Endothelial cell of umbilical vein (primary cell): ENCODE measurements at regions not wholly inside any gene's neighbourhood (a gene's known extent, or its start where the extent isn't known, plus 50 kb on each side); places are given as distances from the start of the nearest gene placed in this dataset.

Experiments
- BruUV-seq: library from RNA; stranded (reverse); fragments of 400-500 nt; replicated peaks from 2 replicates; lab custom pipeline; 2021; lab: Mats Ljungman, UMichigan
- CTCF ChIA-PET: fragments of 300-600, 350-600 bp; sonication (Branson Sonifier 250); formaldehyde crosslinking; loops from one replicate; lab custom pipeline; 2021; ENCODE audit warnings: antibody characterized with exemption, inconsistent platforms; lab: Charles Lee
- POLR2A ChIA-PET: fragments of 300-600, 350-600 bp; sonication (Branson Sonifier 250); formaldehyde crosslinking; loops from one replicate; lab custom pipeline; 2021; ENCODE audit warnings: antibody characterized with exemption, inconsistent platforms; lab: Charles Lee
- DNase-seq: peaks from one replicate; pipeline ENCODE4 v3.0.0-alpha.2; 2011; ENCODE audit warnings: low read depth, low spot score
- FAIRE-seq: peaks from 2 replicates; lab custom pipeline; 2011; peaks lifted over from hg19 to GRCh38; lab: Jason Lieb, UNC
- H2AFZ ChIP-seq: 2 replicates; pipeline ENCODE4 v1.6.0; 2012; ENCODE audit warnings: low read depth, low read length, control low read depth, inconsistent platforms
- H3K27ac ChIP-seq: 2 replicates; pipeline ENCODE4 v1.5.1; 2011; ENCODE audit warnings: low read depth, mild to moderate bottlenecking, control low read depth, low read length, moderate library complexity; ENCODE audit not compliant: insufficient read depth
- H3K27me3 ChIP-seq, 2 experiments: 2 replicates each; pipeline versions ENCODE4 v1.6.0 to v1.6.1; 2011; ENCODE audit warnings: low read length in 2 of 2, mixed read lengths in 1 of 2; ENCODE audit not compliant: control insufficient read depth in 2 of 2, insufficient read depth in 2 of 2
- H3K36me3 ChIP-seq, 2 experiments: 2 replicates in 1 of 2; 3 replicates in 1 of 2; pipeline ENCODE4 v1.5.1; 2011; ENCODE audit warnings: low read length in 2 of 2, mild to moderate bottlenecking in 1 of 2, moderate library complexity in 1 of 2; ENCODE audit not compliant: control insufficient read depth in 2 of 2, insufficient read depth in 2 of 2; ENCODE audit errors: extremely low read depth in 1 of 2
- H3K4me1 ChIP-seq: 3 replicates; pipeline ENCODE4 v1.5.1; 2011; ENCODE audit warnings: mild to moderate bottlenecking, low read length; ENCODE audit not compliant: control insufficient read depth, insufficient read depth; ENCODE audit errors: extremely low read depth
- H3K4me2 ChIP-seq: 2 replicates; pipeline ENCODE4 v1.6.1; 2011; ENCODE audit warnings: low read length, control low read depth, mixed read lengths; ENCODE audit not compliant: insufficient read depth
- H3K4me3 ChIP-seq, 3 experiments: fragments of 200-600 bp in 1 of 3; sonication (generic), shearing (Covaris generic) in 1 of 3; replicated peaks in 1 of 3; 2 replicates each; pipeline ENCODE4 v1.5.1; 2011 to 2016; ENCODE audit warnings: control low read depth in 3 of 3, low read length in 3 of 3, mild to moderate bottlenecking in 2 of 3, inconsistent platforms in 1 of 3, low read depth in 1 of 3, moderate library complexity in 1 of 3; ENCODE audit not compliant: insufficient read depth in 1 of 3
- H3K79me2 ChIP-seq: 2 replicates; pipeline ENCODE4 v1.6.0; 2012; ENCODE audit warnings: low read length, inconsistent platforms; ENCODE audit not compliant: control insufficient read depth, insufficient read depth
- H3K9ac ChIP-seq: replicated peaks from 2 replicates; pipeline ENCODE3; 2011; ENCODE audit warnings: low read length, control low read depth; ENCODE audit not compliant: insufficient read depth; ENCODE audit errors: extremely low read depth
- H3K9me1 ChIP-seq: replicated peaks from 3 replicates; pipeline ENCODE4 v1.6.0; 2011; ENCODE audit warnings: mild to moderate bottlenecking, low read length; ENCODE audit not compliant: control insufficient read depth, insufficient read depth; ENCODE audit errors: extremely low read depth
- H3K9me3 ChIP-seq: replicated peaks from 2 replicates; pipeline ENCODE4 v1.5.1; 2012; ENCODE audit warnings: low read length, inconsistent platforms; ENCODE audit not compliant: control insufficient read depth, insufficient read depth
- H4K20me1 ChIP-seq: replicated peaks from 2 replicates; pipeline ENCODE3; 2011; ENCODE audit warnings: mild to moderate bottlenecking, low read length; ENCODE audit not compliant: control insufficient read depth, insufficient read depth; ENCODE audit errors: extremely low read depth
- EZH2 ChIP-seq: IDR thresholded peaks from 2 replicates; pipeline ENCODE4 v1.6.1; 2012; ENCODE audit warnings: borderline replicate concordance, low read depth, mild to moderate bottlenecking, moderate library complexity, low read length, inconsistent platforms; ENCODE audit not compliant: severe bottlenecking
- FOS ChIP-seq: IDR thresholded peaks from 2 replicates; pipeline ENCODE4 v1.6.1; 2011; ENCODE audit warnings: mild to moderate bottlenecking, low read length, moderate library complexity, borderline replicate concordance; ENCODE audit not compliant: insufficient read depth
- MYC ChIP-seq: IDR thresholded peaks from one replicate; pipeline ENCODE4 v1.6.1; 2011; ENCODE audit warnings: mild to moderate bottlenecking, low read depth, low read length
- POLR2A ChIP-seq: IDR thresholded peaks from 2 replicates; pipeline ENCODE4 v1.6.1; 2012; ENCODE audit warnings: low read depth, mild to moderate bottlenecking, control low read depth, low read length
- POLR2AphosphoS5 ChIP-seq: IDR thresholded peaks from 2 replicates; pipeline ENCODE4 v1.6.1; 2012; ENCODE audit warnings: low read depth, mild to moderate bottlenecking, control low read depth, low read length, moderate library complexity; ENCODE audit not compliant: insufficient read depth
- dilution Hi-C: fragments of 300-500 bp; cut with MboI; formaldehyde crosslinking; loops from one replicate; pipeline ENCODE4 v1.15.0; 2019; ENCODE audit warnings: low sequenced_read_pairs; ENCODE audit not compliant: extremely low pct_ligation_motif_present
- intact Hi-C: fragments of 100-400 bp; cut with micrococcal nuclease; formaldehyde crosslinking; loops from one replicate; pipeline ENCODE4 v1.10.0; 2022
- TF ChIP-seq, protein P1 (sequence below), 2 donors: IDR thresholded peaks; 1 replicate in 1 of 2; 2 replicates in 1 of 2; pipeline ENCODE4 v1.5.1; 2011; ENCODE audit warnings: low read length in 2 of 2, mild to moderate bottlenecking in 2 of 2, moderate library complexity in 2 of 2, control low read depth in 1 of 2, inconsistent platforms in 1 of 2, low read depth in 1 of 2; ENCODE audit not compliant: insufficient read depth in 1 of 2; ENCODE audit errors: extremely low read depth in 1 of 2
- TF ChIP-seq, protein P2 (sequence below): IDR thresholded peaks from 2 replicates; pipeline ENCODE4 v1.6.1; 2011; ENCODE audit not compliant: insufficient read depth, insufficient read length

DNA sequence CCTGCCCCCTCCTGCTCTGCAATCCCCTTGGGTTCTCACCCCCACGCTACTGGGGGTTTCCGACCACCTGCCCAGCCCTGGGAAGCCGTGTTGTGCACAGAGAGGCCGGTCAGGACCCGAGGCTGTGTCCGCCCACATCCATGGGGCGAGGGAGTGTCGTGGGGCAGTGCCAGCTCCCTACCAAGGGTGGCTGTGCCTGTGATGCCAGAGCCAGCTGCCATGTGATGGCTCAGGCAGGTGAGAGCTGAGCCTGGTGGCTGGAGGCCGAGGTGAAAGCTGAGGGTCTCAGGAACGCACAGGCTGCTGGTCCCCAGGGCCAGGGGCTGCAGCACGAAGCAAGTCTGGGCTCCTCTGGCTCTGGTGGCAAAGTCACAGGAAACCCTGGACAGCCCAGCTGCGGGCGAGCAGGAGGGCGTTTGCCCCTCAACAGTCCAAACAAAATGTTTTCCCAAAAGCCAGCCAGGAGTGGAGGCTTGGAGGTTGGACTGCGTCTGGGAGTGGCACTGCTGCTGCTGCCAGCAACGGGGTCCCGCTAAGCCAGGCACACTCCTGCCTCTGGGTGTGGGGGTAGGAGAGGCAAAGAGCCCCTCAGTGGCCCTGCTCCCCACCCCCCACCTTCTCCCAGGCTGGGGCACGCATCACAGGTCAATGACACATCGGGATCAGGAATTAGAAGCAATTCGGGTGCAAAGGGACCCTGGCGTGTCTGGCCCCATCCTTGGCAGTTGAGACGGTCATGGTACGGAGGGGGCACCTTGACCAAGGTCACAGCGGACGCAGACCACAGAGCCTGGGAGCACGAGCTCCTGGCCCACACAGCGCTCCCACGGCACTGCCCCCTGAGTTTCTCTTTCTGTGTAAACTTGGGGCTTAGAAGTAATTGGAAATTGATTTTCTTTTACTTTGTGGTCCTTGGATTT is 72.4 kb upstream of the GPC1 start:
- dilution Hi-C loops: no loop called here
- CTCF ChIA-PET: no interaction called here
- no TSS peak for BruUV-seq

DNA sequence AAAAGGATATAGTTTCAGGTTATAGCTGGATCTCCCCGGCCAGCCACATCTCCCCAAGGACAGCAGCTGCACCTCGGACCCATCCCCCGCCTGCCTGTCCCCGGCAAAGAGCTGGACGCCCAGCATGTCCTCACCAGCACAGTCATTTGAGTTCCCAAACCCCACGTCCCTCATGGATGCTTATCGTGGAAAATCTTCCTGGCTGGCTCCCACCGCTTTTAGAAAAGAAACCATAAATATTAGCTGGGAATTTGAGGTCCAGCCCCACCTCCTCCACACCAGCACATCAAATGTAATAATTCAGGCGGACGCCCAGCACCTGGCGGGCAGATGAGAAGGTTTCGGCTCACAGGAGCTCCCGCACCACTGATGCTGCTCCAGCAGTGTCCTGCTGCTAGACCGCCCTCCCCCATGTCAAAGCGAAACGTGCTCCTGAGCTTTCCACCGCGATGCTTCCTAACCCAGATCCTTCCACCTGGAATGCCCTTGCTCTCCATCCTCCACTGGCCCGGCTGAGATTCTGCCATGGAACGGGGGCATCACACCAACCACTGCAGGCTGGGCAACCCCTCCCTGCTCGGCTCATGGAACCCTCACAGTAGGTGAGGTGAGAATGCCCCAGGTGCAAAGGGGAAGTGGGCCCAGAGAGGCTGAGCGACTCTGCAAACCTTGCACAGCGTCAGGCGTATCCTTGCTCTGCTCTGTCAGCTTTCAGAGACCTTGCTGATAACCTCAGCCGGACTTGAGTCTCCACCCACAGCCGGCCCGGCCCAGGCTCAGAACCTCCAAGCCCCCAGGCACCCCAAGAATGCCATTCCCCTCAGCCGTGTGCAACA is 71.5 kb upstream of the GPC1 start:
- no TSS peak for BruUV-seq
- FAIRE-seq: no peak
- no peaks in the 10 kb centered on the region for H4K20me1 ChIP-seq
- no peak overlapping the region for H3K27ac ChIP-seq
- H3K36me3 ChIP-seq: no peaks in the 10 kb centered on the region
- intact Hi-C loops: no loop called here
- dilution Hi-C loops: no loop called here
- H3K9me1 ChIP-seq: no peaks in the 10 kb centered on the region
- DNase-seq: no peak
- H3K79me2 ChIP-seq: no peaks in the 10 kb centered on the region
- ChIA-PET CTCF (no interaction called here), POLR2A (no interaction called here)
- H3K9ac ChIP-seq: no peak overlapping the region
- H3K4me3 ChIP-seq: no peak overlapping the region
- H3K4me2 ChIP-seq: no peak overlapping the region
- TF ChIP-seq POLR2AphosphoS5: no peak
- TF ChIP-seq POLR2A: no peak
- TF ChIP-seq, protein P1, sequence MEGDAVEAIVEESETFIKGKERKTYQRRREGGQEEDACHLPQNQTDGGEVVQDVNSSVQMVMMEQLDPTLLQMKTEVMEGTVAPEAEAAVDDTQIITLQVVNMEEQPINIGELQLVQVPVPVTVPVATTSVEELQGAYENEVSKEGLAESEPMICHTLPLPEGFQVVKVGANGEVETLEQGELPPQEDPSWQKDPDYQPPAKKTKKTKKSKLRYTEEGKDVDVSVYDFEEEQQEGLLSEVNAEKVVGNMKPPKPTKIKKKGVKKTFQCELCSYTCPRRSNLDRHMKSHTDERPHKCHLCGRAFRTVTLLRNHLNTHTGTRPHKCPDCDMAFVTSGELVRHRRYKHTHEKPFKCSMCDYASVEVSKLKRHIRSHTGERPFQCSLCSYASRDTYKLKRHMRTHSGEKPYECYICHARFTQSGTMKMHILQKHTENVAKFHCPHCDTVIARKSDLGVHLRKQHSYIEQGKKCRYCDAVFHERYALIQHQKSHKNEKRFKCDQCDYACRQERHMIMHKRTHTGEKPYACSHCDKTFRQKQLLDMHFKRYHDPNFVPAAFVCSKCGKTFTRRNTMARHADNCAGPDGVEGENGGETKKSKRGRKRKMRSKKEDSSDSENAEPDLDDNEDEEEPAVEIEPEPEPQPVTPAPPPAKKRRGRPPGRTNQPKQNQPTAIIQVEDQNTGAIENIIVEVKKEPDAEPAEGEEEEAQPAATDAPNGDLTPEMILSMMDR (IDR thresholded peaks at IDR 0.05; ENCODE audit: extremely low read depth in 1 of 2, insufficient read depth in 1 of 2, low read depth in 1 of 2, low read length in 2 of 2): no peak
- no peak for TF ChIP-seq MYC
- TF ChIP-seq FOS: no peak
- TF ChIP-seq EZH2: no peak
- TF ChIP-seq, protein P2, sequence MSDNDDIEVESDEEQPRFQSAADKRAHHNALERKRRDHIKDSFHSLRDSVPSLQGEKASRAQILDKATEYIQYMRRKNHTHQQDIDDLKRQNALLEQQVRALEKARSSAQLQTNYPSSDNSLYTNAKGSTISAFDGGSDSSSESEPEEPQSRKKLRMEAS: no peak
- no peaks in the 10 kb centered on the region for H3K9me3 ChIP-seq
- no peaks in the 10 kb centered on the region for H3K27me3 ChIP-seq
- no peaks in the 10 kb centered on the region for H3K4me1 ChIP-seq
- no peak overlapping the region for H2AFZ ChIP-seq

More for the DNA sequence above, 72.4 kb upstream of the GPC1 start:
- H3K9me3 ChIP-seq: no peaks in the 10 kb centered on the region
- H3K79me2 ChIP-seq: no peaks in the 10 kb centered on the region
- no peak overlapping the region for H3K4me2 ChIP-seq
- intact Hi-C loops: no loop called here
- no peaks in the 10 kb centered on the region for H3K27me3 ChIP-seq
- no peaks in the 10 kb centered on the region for H3K9me1 ChIP-seq
- FAIRE-seq (no peak), DNase-seq (no peak)
- H3K9ac ChIP-seq: no peak overlapping the region
- H3K4me3 ChIP-seq: no peak overlapping the region
- no peak overlapping the region for H3K27ac ChIP-seq
- no peaks in the 10 kb centered on the region for H3K36me3 ChIP-seq
- no peaks in the 10 kb centered on the region for H4K20me1 ChIP-seq
- H3K4me1 ChIP-seq: no peaks in the 10 kb centered on the region
- H2AFZ ChIP-seq: no peak overlapping the region
- TF ChIP-seq POLR2AphosphoS5 (no peak), MYC (no peak), FOS (no peak), POLR2A (no peak)
- TF ChIP-seq, protein P2: no peak
- POLR2A ChIA-PET: no interaction called here
